ENCODE measurements at regions not wholly inside any gene's neighbourhood (a gene's known extent, or its start where the extent isn't known, plus 50 kb on each side); places are given as distances from the start of the nearest gene placed in this dataset.
"Not testable (repeated sequence)": the region's sequence is repeated elsewhere in the genome, so short reads cannot be mapped to it uniquely, and the experiment has no call there.

DNA sequence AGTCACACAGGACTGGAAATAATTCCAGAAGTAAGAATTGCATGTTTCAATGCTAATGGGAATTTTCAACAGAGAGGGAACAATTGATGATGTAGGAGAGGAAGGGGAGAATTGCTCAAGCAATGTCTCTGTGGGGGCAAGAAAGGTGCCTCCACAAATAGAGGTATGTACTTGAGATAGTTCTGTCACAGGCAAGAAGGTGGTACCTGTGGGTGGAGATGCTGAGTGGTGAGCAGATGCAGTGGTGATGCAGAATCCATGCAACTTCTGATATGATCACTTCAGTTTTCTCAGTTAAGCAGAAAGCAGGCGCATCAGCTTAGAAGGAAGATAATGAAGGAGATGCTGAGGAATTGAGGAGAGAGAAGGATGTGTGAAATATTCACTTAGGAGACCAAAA, 55.1 kb upstream of the SEC24B start:
- no peak overlapping the region for H3K27ac Mint-ChIP-seq (ENCODE audit: low read depth)
- H3K27me3 Mint-ChIP-seq, result peaks cover 25% of the 10 kb centered on the region
- H3K36me3 Mint-ChIP-seq (ENCODE audit: insufficient read depth), result no peaks in the 10 kb centered on the region
- H3K9me3 Mint-ChIP-seq, result no peaks in the 10 kb centered on the region
- H3K4me3 Mint-ChIP-seq, result no peak overlapping the region
- H3K4me1 Mint-ChIP-seq, result no peaks in the 10 kb centered on the region
- ATAC-seq (replicated peaks; ENCODE audit: extremely low read depth, poor library complexity, severe bottlenecking) (no peak), DNase-seq (ENCODE audit: low spot score in 2 of 2) (no peak)

- H3K4me1 Mint-ChIP-seq, result no peaks in the 10 kb centered on the region
- no peaks in the 10 kb centered on the region for H3K36me3 Mint-ChIP-seq (ENCODE audit: insufficient read depth)
- ATAC-seq (replicated peaks; ENCODE audit: extremely low read depth, poor library complexity, severe bottlenecking), result no peak
- H3K9me3 Mint-ChIP-seq, result no peaks in the 10 kb centered on the region
- H3K4me3 Mint-ChIP-seq, result no peak overlapping the region
- DNase-seq (ENCODE audit: low spot score in 2 of 2), result no peak
- no peak overlapping the region for H3K27ac Mint-ChIP-seq (ENCODE audit: low read depth)
- H3K27me3 Mint-ChIP-seq, result peaks cover 29% of the 10 kb centered on the region
Measured at GRCh38 chr4:109378076-109378475, 55.5 kb upstream of the SEC24B start.

- no peak overlapping the region for H3K4me3 Mint-ChIP-seq
- H3K36me3 Mint-ChIP-seq (ENCODE audit: insufficient read depth), result no peaks in the 10 kb centered on the region
- H3K27me3 Mint-ChIP-seq, result peaks cover 51% of the 10 kb centered on the region
- H3K4me1 Mint-ChIP-seq, result no peaks in the 10 kb centered on the region
- ATAC-seq (replicated peaks; ENCODE audit: extremely low read depth, poor library complexity, severe bottlenecking) (no peak), DNase-seq (ENCODE audit: low spot score in 2 of 2) (no peak)
- H3K27ac Mint-ChIP-seq (ENCODE audit: low read depth), result no peak overlapping the region
- H3K9me3 Mint-ChIP-seq, result no peaks in the 10 kb centered on the region
Measured at GRCh38 chr4:109375778-109376414, 57.7 kb upstream of the SEC24B start.

DNA sequence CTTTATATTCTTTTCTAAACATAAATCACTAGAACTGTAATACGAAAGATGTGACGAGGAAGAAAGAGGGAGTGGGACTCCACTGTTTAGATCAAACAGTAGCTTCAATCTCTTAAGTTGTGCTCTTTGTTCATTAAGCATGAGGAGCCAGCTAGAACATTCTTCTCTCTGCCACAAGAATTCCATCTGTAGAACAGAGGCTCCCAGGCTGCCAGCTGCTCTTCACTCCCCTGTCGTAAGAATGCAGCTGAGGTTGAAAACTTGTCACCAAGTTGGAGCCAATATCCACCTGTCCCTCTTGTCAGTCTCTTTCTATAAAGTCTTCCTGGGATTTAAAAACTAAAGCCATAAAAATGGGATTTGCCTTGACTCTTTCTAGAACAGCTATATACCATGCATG, 65.0 kb upstream of the SEC24B start:
- H3K9me3 Mint-ChIP-seq, result no peaks in the 10 kb centered on the region
- DNase-seq (ENCODE audit: low spot score in 2 of 2) (no peak), ATAC-seq (replicated peaks; ENCODE audit: extremely low read depth, poor library complexity, severe bottlenecking) (no peak)
- H3K27ac Mint-ChIP-seq (ENCODE audit: low read depth), result no peak overlapping the region
- H3K4me1 Mint-ChIP-seq, result no peaks in the 10 kb centered on the region
- peaks cover 70% of the 10 kb centered on the region for H3K27me3 Mint-ChIP-seq
- H3K36me3 Mint-ChIP-seq (ENCODE audit: insufficient read depth), result no peaks in the 10 kb centered on the region
- no peak overlapping the region for H3K4me3 Mint-ChIP-seq

DNA sequence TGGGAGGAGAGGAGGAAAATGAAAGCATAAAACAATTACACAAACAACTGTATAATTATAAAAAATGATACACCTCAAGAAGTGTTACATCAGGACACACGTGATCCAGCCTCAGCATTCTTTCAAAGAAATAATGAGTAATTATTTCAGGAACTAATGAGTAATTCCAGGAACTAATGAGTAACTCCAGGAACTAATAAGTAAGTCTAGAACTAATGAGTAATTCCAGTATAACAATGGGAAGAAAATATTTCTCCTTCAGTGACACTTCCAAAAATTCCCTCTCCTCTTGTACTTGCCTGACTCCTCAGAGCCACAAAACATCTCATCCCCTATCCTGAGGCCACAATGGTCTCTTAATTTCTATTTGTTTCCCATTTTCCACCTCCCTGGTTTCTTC, 63.5 kb upstream of the COL25A1 start:
- Mint-ChIP-seq H3K9me3 (no peaks in the 10 kb centered on the region), H3K4me3 (no peak overlapping the region), H3K4me1 (peaks cover 2% of the 10 kb centered on the region), H3K27me3 (peaks cover 43% of the 10 kb centered on the region), H3K27ac (ENCODE audit: low read depth) (no peak overlapping the region), H3K36me3 (ENCODE audit: insufficient read depth) (no peaks in the 10 kb centered on the region)
- DNase-seq (ENCODE audit: low spot score in 2 of 2) (no peak), ATAC-seq (replicated peaks; ENCODE audit: extremely low read depth, poor library complexity, severe bottlenecking) (no peak)

DNA sequence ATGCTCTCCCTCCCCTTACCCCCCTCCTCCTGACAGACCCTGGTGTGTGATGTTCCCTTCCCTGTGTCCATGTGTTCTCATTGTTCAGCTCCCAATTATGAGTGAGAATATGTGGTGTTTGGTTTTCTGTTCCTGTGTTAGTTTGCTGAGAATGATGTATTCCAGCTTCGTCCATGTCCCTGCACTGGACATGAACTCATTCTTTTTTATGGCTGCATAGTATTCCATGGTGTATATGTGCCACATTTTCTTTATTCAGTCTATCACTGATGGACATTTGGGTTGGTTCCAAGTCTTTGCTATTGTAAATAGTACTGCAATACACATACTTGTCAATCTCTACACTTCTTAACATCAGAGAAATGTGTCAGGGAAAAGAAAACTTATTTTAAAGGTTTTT, 62.8 kb upstream of the COL25A1 start:
- not testable (repeated sequence) for H3K9me3 Mint-ChIP-seq; ATAC-seq (replicated peaks; ENCODE audit: extremely low read depth, poor library complexity, severe bottlenecking); H3K36me3 Mint-ChIP-seq (ENCODE audit: insufficient read depth); H3K27ac Mint-ChIP-seq (ENCODE audit: low read depth); H3K4me3 Mint-ChIP-seq; DNase-seq (ENCODE audit: low spot score in 2 of 2); H3K4me1 Mint-ChIP-seq
- peaks cover 43% of the 10 kb centered on the region for H3K27me3 Mint-ChIP-seq

DNA sequence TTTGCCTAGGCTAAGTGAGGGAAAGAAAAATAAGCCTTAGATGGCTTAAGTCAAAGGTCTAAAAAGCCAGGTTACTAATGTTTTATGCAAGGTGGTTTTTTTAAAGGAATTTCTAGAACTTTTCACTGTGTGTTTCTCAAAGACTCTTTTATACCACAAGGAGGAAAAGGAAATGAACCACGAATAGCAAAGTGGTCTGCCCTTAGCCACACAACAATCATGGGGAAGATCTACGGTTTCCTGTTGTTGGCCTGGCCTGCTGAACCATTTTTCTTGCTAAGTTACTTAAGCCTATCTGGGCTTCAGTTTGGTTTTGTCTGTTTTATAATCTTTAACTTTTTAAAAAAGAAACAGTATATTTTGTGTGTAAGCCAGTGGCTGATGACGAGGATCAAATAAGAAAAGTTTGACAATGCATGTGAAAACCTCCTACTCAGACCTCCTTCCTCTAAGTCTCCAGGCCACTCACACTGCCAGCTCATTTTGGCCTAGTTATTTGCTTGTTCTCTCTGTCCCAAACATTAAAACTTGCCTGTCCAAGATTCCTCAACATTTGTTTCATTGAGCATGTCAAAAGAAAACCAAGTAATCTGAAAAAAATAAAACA, 56.7 kb upstream of the COL25A1 start:
- Mint-ChIP-seq H3K9me3 (no peaks in the 10 kb centered on the region), H3K36me3 (ENCODE audit: insufficient read depth) (no peaks in the 10 kb centered on the region), H3K4me1 (peaks cover 36% of the 10 kb centered on the region), H3K27ac (ENCODE audit: low read depth) (no peak overlapping the region), H3K4me3 (peak overlapping the region; percentile 51), H3K27me3 (peaks cover 19% of the 10 kb centered on the region)
- DNase-seq (ENCODE audit: low spot score in 2 of 2), result no peak
- ATAC-seq (replicated peaks; ENCODE audit: extremely low read depth, poor library complexity, severe bottlenecking), result peak; percentile 73

- Mint-ChIP-seq H3K9me3 (no peaks in the 10 kb centered on the region), H3K4me3 (no peak overlapping the region), H3K27ac (ENCODE audit: low read depth) (no peak overlapping the region), H3K27me3 (peaks cover 43% of the 10 kb centered on the region), H3K36me3 (ENCODE audit: insufficient read depth) (no peaks in the 10 kb centered on the region), H3K4me1 (peaks cover 32% of the 10 kb centered on the region)
- no peak for DNase-seq (ENCODE audit: low spot score in 2 of 2)
- no peak for ATAC-seq (replicated peaks; ENCODE audit: extremely low read depth, poor library complexity, severe bottlenecking)
Measured at GRCh38 chr4:109355835-109356234, 53.4 kb upstream of the COL25A1 start.

- Mint-ChIP-seq H3K9me3 (peaks cover 2% of the 10 kb centered on the region), H3K36me3 (ENCODE audit: insufficient read depth) (no peaks in the 10 kb centered on the region), H3K27me3 (peaks cover 50% of the 10 kb centered on the region), H3K4me3 (no peak overlapping the region), H3K4me1 (peaks cover 10% of the 10 kb centered on the region), H3K27ac (ENCODE audit: low read depth) (no peak overlapping the region)
- no peak for ATAC-seq (replicated peaks; ENCODE audit: extremely low read depth, poor library complexity, severe bottlenecking)
- no peak for DNase-seq (ENCODE audit: low spot score in 2 of 2)
Measured at GRCh38 chr4:109352941-109353340, 50.5 kb upstream of the COL25A1 start.
